Naive thymus-derived CD4-positive, alpha-beta T cell (primary cell): ENCODE measurements at regions not wholly inside any gene's neighbourhood (a gene's known extent, or its start where the extent isn't known, plus 50 kb on each side); places are given as distances from the start of the nearest gene placed in this dataset.
"Not testable (repeated sequence)": the region's sequence is repeated elsewhere in the genome, so short reads cannot be mapped to it uniquely, and the experiment has no call there.

ENCODE experiments used
- ATAC-seq: fragments of 150-1000 bp; cut with Tn5 transposase; 2 replicates; pipeline ENCODE4 v1.10.0; 2021; ENCODE audit warnings: mild to moderate bottlenecking, moderate library complexity
- CTCF ChIA-PET: fragments of 350-600 bp; sonication (Branson Sonifier 250); formaldehyde crosslinking; loops from one replicate; lab custom pipeline; 2021; ENCODE audit warnings: antibody characterized with exemption; lab: Charles Lee
- POLR2A ChIA-PET: fragments of 350-600 bp; sonication (Branson Sonifier 250); formaldehyde crosslinking; loops from one replicate; lab custom pipeline; 2021; ENCODE audit warnings: antibody characterized with exemption, inconsistent platforms; lab: Charles Lee
- DNase-seq, 9 donors: peaks; one replicate each; pipeline versions ENCODE4 v3.0.0 to v3.0.0-alpha.2; 2020 to 2022; ENCODE audit warnings: mixed read lengths in 1 of 9
- H3K27ac ChIP-seq: one replicate; pipeline ENCODE4 v1.7.0; 2013; ENCODE audit warnings: mild to moderate bottlenecking, low read depth, low read length, moderate library complexity
- H3K27me3 ChIP-seq, 2 donors: one replicate each; pipeline ENCODE4 v1.7.0; 2013; ENCODE audit warnings: low read length in 2 of 2, mild to moderate bottlenecking in 2 of 2, moderate library complexity in 2 of 2; ENCODE audit not compliant: control insufficient read depth in 2 of 2, insufficient read depth in 2 of 2
- H3K36me3 ChIP-seq, 3 experiments: 1 replicate in 2 of 3; 2 replicates in 1 of 3; pipeline ENCODE4 v1.7.0; 2013; ENCODE audit warnings: low read length in 3 of 3, mild to moderate bottlenecking in 3 of 3, moderate library complexity in 1 of 3; ENCODE audit not compliant: insufficient read depth in 3 of 3, control insufficient read depth in 2 of 3
- H3K4me1 ChIP-seq, 2 donors: one replicate each; pipeline ENCODE4 v1.7.0; 2013; ENCODE audit warnings: low read length in 2 of 2, mild to moderate bottlenecking in 2 of 2, moderate library complexity in 1 of 2; ENCODE audit not compliant: control insufficient read depth in 2 of 2, insufficient read depth in 2 of 2
- H3K4me3 ChIP-seq: 2 replicates; pipeline ENCODE4 v1.7.0; 2013; ENCODE audit warnings: mild to moderate bottlenecking, low read length
- H3K9me3 ChIP-seq, 3 experiments: 1 replicate in 2 of 3; 2 replicates in 1 of 3; pipeline ENCODE4 v1.7.0; 2013; ENCODE audit warnings: low read length in 3 of 3; ENCODE audit not compliant: control insufficient read depth in 2 of 3
- H3K27ac Mint-ChIP-seq, 9 donors: one replicate each; pipeline ENCODE4 v1.8.0; 2020 to 2022; ENCODE audit warnings: mixed read lengths in 9 of 9, mild to moderate bottlenecking in 8 of 9, moderate library complexity in 5 of 9, inconsistent platforms in 2 of 9
- H3K27me3 Mint-ChIP-seq, 5 donors: one replicate each; pipeline ENCODE4 v1.8.0; 2021 to 2022; ENCODE audit warnings: mixed read lengths in 5 of 5, mild to moderate bottlenecking in 1 of 5
- H3K36me3 Mint-ChIP-seq, 5 donors: one replicate each; pipeline ENCODE4 v1.8.0; 2020 to 2022; ENCODE audit warnings: mixed read lengths in 5 of 5, mild to moderate bottlenecking in 3 of 5, inconsistent platforms in 1 of 5
- H3K4me1 Mint-ChIP-seq, 7 donors: one replicate each; pipeline ENCODE4 v1.8.0; 2020 to 2022; ENCODE audit warnings: mixed read lengths in 7 of 7, mild to moderate bottlenecking in 3 of 7, inconsistent platforms in 1 of 7
- H3K4me3 Mint-ChIP-seq, 10 donors: one replicate each; pipeline ENCODE4 v1.8.0; 2020 to 2022; ENCODE audit warnings: mild to moderate bottlenecking in 10 of 10, mixed read lengths in 10 of 10, moderate library complexity in 6 of 10, inconsistent platforms in 2 of 10
- H3K9me3 Mint-ChIP-seq, 11 donors: one replicate each; pipeline ENCODE4 v1.8.0; 2020 to 2022; ENCODE audit warnings: mixed read lengths in 11 of 11, mild to moderate bottlenecking in 4 of 11, inconsistent platforms in 1 of 11, moderate library complexity in 1 of 11
- intact Hi-C, 2 donors: fragments of 100-400 bp; cut with micrococcal nuclease; formaldehyde crosslinking; loops; one replicate each; pipeline ENCODE4 v1.15.1; 2023

DNA sequence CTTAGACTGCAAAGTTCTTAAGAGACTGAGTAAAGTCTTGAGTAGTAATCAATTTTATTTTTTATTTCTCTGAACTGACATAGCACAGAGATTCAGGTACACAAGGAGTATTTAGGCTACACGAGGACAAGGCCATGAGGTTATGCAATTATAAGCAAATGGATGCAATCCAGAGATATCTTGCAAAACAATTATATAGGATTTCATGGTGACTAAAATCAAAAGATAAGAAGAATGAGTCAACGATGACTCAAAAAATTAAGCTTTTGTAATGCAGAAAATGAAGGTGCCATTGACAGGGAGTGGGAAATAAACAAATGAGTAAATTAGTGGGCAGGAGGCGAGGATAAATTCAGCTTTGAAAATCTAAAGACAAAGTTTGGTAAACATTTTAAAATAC, 66.7 kb upstream of the MYO3A start:
- H3K36me3 ChIP-seq, result no peaks in the 10 kb centered on the region
- intact Hi-C loops, result no loop called here
- H3K9me3 ChIP-seq, result no peaks in the 10 kb centered on the region
- ATAC-seq (no peak), DNase-seq (no peak)
- ChIA-PET CTCF (interaction anchor here (1.1 kb wide), 1 partner anchor 8 kb away, joined by 4 read pairs; no protein-coding TSS in a partner anchor), POLR2A (no interaction called here)
- Mint-ChIP-seq H3K27me3 (peaks cover 0 to 4% (median under 1%) of the 10 kb centered on the region in 5 donors), H3K27ac (no peak overlapping the region), H3K4me1 (no peaks in the 10 kb centered on the region), H3K36me3 (peaks cover 0 to 4% (median 0%) of the 10 kb centered on the region in 5 donors), H3K9me3 (peaks cover 0 to 15% (median 5%) of the 10 kb centered on the region in 11 donors), H3K4me3 (no peak overlapping the region)
- H3K4me3 ChIP-seq, result no peak overlapping the region
- no peaks in the 10 kb centered on the region for H3K4me1 ChIP-seq
- H3K27me3 ChIP-seq, result no peaks in the 10 kb centered on the region
- H3K27ac ChIP-seq, result no peak overlapping the region

DNA sequence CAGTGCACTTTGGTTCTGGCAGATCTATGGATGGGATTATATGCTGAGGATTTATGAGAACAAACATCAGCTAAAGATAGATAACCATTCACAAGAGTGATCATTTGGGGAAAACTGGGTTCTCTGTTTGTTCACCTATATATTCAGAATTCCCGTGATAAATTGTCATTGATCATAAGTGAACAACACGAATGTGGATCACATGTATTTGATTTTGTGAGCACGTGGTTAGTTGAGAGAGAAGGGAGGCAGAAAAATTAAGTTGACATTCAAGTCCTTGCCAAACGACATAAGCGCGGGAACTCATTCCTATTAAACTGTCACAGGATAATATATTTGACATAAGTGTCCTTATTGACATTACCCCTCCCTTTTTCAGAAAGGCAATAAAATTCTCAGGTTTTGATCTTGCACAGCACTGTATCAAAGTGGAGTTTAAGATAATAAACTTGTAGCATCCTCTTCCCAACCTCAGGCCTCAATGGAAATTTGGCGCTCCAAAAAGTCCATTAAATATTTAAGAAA, 64.9 kb upstream of the MYO3A start:
- ChIA-PET POLR2A (no interaction called here), CTCF (no interaction called here)
- Mint-ChIP-seq H3K4me3 (no peak overlapping the region), H3K27ac (no peak overlapping the region), H3K36me3 (peaks cover 0 to 4% (median 0%) of the 10 kb centered on the region in 5 donors), H3K9me3 (peaks cover 0 to 10% (median 4%) of the 10 kb centered on the region in 11 donors), H3K4me1 (no peaks in the 10 kb centered on the region), H3K27me3 (peaks cover 0 to 11% (median 4%) of the 10 kb centered on the region in 5 donors)
- Histone ChIP-seq H3K27me3 (no peaks in the 10 kb centered on the region), H3K9me3 (no peaks in the 10 kb centered on the region), H3K36me3 (no peaks in the 10 kb centered on the region), H3K4me3 (no peak overlapping the region), H3K27ac (no peak overlapping the region), H3K4me1 (no peaks in the 10 kb centered on the region)
- no peak for DNase-seq
- ATAC-seq, result no peak
- intact Hi-C loops, result no loop called here

DNA sequence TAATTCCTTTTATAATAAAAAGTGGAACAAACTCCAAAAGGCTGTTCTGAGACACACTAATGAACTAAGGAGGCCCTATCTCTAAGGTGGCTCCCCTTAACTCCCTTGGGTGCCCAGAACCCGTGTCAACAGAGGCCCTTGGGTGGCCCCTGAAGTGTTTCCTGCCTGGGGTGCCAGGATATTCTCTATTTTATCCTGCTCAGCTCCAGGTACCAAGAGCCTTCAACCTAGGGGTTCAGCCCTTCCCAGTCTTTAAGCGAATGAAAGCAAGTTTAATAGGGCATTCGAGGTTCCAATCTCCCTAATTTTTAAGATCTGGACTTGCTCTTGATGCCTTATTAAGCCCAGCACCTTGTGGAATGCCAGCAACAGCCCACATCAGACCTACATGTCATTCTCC, 64.4 kb upstream of the MYO3A start:
- intact Hi-C loops, result loop anchor here in 1 of 2 donors (10.0 kb wide), 1 partner anchor 395 kb away; no protein-coding TSS in a partner anchor
- H3K4me1 Mint-ChIP-seq, result no peaks in the 10 kb centered on the region
- H3K27ac ChIP-seq, result no peak overlapping the region
- peaks cover 0 to 6% (median 0%) of the 10 kb centered on the region in 11 donors for H3K9me3 Mint-ChIP-seq
- H3K9me3 ChIP-seq, result no peaks in the 10 kb centered on the region
- ChIA-PET POLR2A (no interaction called here), CTCF (no interaction called here)
- H3K27me3 ChIP-seq, result no peaks in the 10 kb centered on the region
- no peak overlapping the region for H3K4me3 Mint-ChIP-seq
- peaks cover 0 to 11% (median 5%) of the 10 kb centered on the region in 5 donors for H3K27me3 Mint-ChIP-seq
- DNase-seq, result no peak
- H3K36me3 ChIP-seq, result no peaks in the 10 kb centered on the region
- H3K27ac Mint-ChIP-seq, result no peak overlapping the region
- peaks cover 0 to 4% (median 0%) of the 10 kb centered on the region in 5 donors for H3K36me3 Mint-ChIP-seq
- no peak overlapping the region for H3K4me3 ChIP-seq
- no peaks in the 10 kb centered on the region for H3K4me1 ChIP-seq
- ATAC-seq, result no peak

DNA sequence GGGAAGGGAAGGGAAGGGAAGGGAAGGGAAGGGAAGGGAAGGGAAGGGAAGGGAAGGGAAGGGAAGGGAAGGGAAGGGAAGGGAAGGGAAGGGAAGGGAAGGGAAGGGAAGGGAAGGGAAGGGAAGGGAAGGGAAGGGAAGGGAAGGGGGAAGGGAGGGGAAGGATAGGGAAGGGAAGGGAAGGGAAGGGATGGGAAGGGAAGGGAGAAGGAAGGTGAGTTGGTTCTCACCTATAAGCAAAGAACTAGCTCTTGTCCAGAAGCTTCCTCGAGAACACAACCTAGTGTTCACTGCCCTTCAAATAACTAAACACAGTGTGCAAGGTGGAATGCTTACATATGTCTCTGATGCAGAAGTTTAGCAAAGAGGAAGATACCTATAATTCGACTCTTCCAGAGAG, 59.6 kb upstream of the MYO3A start:
- H3K4me1 ChIP-seq, H3K36me3 Mint-ChIP-seq, H3K4me3 ChIP-seq, H3K4me3 Mint-ChIP-seq, DNase-seq, POLR2A ChIA-PET, CTCF ChIA-PET, H3K4me1 Mint-ChIP-seq, H3K27ac Mint-ChIP-seq, H3K27ac ChIP-seq, H3K36me3 ChIP-seq, H3K9me3 Mint-ChIP-seq, H3K27me3 ChIP-seq, ATAC-seq, H3K9me3 ChIP-seq: not testable (repeated sequence)
- H3K27me3 Mint-ChIP-seq, result peaks cover 0 to 11% (median 5%) of the 10 kb centered on the region in 5 donors
- intact Hi-C loops, result loop anchor here in 1 of 2 donors (10.0 kb wide), 1 partner anchor 390 kb away; no protein-coding TSS in a partner anchor

DNA sequence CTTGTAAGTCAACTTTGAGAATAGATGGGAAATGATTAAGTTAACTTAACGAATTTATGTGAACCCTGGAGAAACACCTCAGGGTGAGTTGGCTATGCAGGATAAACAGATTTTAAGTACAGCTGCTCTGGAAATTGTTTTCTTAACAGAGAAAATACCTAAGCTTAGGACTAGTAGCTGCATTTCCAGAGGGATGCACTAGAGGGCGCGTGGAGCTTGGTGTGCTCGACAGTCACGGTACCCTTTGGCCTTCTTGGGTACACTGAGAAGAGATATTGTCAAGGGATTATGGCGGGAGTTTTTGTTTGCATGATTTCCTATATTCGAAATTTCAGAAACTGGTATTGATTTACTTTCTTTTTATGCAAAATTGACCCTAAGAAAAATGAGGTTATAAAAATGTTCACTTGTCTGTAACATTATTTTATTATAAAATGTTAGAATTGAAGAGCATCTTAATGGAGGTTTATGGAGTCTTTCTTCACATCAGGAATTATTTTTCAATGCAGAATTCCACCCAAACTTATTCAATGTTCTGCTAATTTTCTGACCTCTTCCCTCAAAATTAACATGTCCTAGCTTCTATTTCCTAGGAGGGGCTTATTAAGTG, 58.4 kb upstream of the MYO3A start:
- no peak overlapping the region for H3K4me3 ChIP-seq
- no peaks in the 10 kb centered on the region for H3K36me3 ChIP-seq
- DNase-seq (peak; percentile 22 to 65 (median 48)), ATAC-seq (peak; percentile 76)
- H3K36me3 Mint-ChIP-seq, result peaks cover 0 to 4% (median 0%) of the 10 kb centered on the region in 5 donors
- H3K4me1 Mint-ChIP-seq, result no peaks in the 10 kb centered on the region
- no peak overlapping the region for H3K27ac ChIP-seq
- no peaks in the 10 kb centered on the region for H3K27me3 ChIP-seq
- peaks cover 0 to 11% (median 7%) of the 10 kb centered on the region in 5 donors for H3K27me3 Mint-ChIP-seq
- H3K9me3 ChIP-seq, result no peaks in the 10 kb centered on the region
- H3K9me3 Mint-ChIP-seq, result peaks cover 0 to 4% (median 0%) of the 10 kb centered on the region in 11 donors
- POLR2A ChIA-PET, result no interaction called here
- H3K27ac Mint-ChIP-seq, result no peak overlapping the region
- no peaks in the 10 kb centered on the region for H3K4me1 ChIP-seq
- H3K4me3 Mint-ChIP-seq, result no peak overlapping the region
- intact Hi-C loops, result loop anchor here (5.0 to 10.0 kb wide), 2 partner anchors 389 to 852 kb away; no protein-coding TSS in a partner anchor
- CTCF ChIA-PET, result interaction anchor here (0.6 to 1.8 kb wide), 6 partner anchors 8 to 1005 kb away, joined by 3 to 5 read pairs (median 4); no protein-coding TSS in a partner anchor

DNA sequence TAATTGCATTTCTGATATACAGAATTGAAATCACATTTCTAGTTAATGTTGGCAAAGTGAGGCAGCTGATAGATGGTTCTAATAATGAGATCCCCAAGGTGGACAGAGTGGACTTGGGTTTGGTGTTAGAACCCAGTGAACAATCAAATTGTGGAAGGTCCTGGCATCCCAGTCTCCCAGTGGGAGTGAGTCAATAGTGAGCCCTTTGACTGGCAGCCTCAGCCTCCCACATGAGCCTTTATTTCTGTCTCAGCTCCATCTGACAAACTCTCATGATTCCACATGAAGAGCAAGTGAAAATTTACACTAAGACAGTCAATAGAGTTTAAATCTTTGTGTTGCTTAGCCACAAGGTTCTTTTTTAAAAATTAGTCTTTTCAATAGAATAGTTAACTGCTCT, 56.7 kb upstream of the MYO3A start:
- Histone ChIP-seq H3K27ac (no peak overlapping the region), H3K9me3 (no peaks in the 10 kb centered on the region), H3K27me3 (no peaks in the 10 kb centered on the region), H3K4me1 (no peaks in the 10 kb centered on the region), H3K36me3 (no peaks in the 10 kb centered on the region), H3K4me3 (no peak overlapping the region)
- Mint-ChIP-seq H3K36me3 (no peaks in the 10 kb centered on the region), H3K27me3 (peaks cover 0 to 19% (median 7%) of the 10 kb centered on the region in 5 donors), H3K4me3 (no peak overlapping the region), H3K4me1 (no peaks in the 10 kb centered on the region), H3K27ac (no peak overlapping the region), H3K9me3 (no peaks in the 10 kb centered on the region)
- ATAC-seq (no peak), DNase-seq (no peak)
- POLR2A ChIA-PET, result no interaction called here
- CTCF ChIA-PET, result no interaction called here
- intact Hi-C loops, result loop anchor here (5.0 to 10.0 kb wide), 2 partner anchors 388 to 850 kb away; no protein-coding TSS in a partner anchor
